ENCODE measurements at regions not wholly inside any gene's neighbourhood (a gene's known extent, or its start where the extent isn't known, plus 50 kb on each side); places are given as distances from the start of the nearest gene placed in this dataset.

- H3K27me3 ChIP-seq (ENCODE audit: control insufficient read depth, insufficient read depth, low read length): no peaks in the 10 kb centered on the region
- TF ChIP-seq, protein P1, sequence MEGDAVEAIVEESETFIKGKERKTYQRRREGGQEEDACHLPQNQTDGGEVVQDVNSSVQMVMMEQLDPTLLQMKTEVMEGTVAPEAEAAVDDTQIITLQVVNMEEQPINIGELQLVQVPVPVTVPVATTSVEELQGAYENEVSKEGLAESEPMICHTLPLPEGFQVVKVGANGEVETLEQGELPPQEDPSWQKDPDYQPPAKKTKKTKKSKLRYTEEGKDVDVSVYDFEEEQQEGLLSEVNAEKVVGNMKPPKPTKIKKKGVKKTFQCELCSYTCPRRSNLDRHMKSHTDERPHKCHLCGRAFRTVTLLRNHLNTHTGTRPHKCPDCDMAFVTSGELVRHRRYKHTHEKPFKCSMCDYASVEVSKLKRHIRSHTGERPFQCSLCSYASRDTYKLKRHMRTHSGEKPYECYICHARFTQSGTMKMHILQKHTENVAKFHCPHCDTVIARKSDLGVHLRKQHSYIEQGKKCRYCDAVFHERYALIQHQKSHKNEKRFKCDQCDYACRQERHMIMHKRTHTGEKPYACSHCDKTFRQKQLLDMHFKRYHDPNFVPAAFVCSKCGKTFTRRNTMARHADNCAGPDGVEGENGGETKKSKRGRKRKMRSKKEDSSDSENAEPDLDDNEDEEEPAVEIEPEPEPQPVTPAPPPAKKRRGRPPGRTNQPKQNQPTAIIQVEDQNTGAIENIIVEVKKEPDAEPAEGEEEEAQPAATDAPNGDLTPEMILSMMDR (IDR thresholded peaks at IDR 0.05; ENCODE audit: insufficient read depth, low read depth, low read length): no peak
- no peak for DNase-seq (ENCODE audit: low read depth)
- H3K4me3 ChIP-seq (ENCODE audit: low read depth, low read length): no peak overlapping the region
- POLR2A ChIA-PET: no interaction called here
- no peaks in the 10 kb centered on the region for H3K36me3 ChIP-seq (ENCODE audit: control insufficient read depth, insufficient read depth, low read length)
- CTCF ChIA-PET: no interaction called here
Observed at GRCh38 chr10:57884965-57885617, 382.6 kb downstream of the IPMK start.

DNA sequence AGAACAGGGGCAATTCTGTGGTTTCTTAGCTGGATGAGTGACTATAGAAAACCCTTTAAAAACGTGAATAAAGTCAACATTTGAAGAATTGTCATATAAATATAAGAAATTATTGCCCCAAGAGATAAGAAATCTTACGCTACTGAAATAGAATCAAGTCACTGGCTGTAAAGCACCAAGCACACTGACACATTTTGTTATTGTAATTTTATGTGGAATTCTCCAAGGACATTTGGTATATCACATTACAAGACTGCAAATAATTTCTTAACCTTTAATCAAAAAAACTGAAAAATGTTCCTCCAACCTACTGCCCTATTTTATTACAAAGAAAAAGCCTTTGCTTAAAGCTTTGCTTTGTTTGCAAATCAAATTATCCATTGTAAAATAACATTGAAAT, 383.3 kb downstream of the IPMK start:
- ChIA-PET CTCF (no interaction called here), POLR2A (no interaction called here)
- TF ChIP-seq, protein P1 (IDR thresholded peaks at IDR 0.05; ENCODE audit: insufficient read depth, low read depth, low read length): no peak
- no peak for DNase-seq (ENCODE audit: low read depth)
- Histone ChIP-seq H3K27me3 (ENCODE audit: control insufficient read depth, insufficient read depth, low read length) (no peaks in the 10 kb centered on the region), H3K36me3 (ENCODE audit: control insufficient read depth, insufficient read depth, low read length) (no peaks in the 10 kb centered on the region), H3K4me3 (ENCODE audit: low read depth, low read length) (no peak overlapping the region)

DNA sequence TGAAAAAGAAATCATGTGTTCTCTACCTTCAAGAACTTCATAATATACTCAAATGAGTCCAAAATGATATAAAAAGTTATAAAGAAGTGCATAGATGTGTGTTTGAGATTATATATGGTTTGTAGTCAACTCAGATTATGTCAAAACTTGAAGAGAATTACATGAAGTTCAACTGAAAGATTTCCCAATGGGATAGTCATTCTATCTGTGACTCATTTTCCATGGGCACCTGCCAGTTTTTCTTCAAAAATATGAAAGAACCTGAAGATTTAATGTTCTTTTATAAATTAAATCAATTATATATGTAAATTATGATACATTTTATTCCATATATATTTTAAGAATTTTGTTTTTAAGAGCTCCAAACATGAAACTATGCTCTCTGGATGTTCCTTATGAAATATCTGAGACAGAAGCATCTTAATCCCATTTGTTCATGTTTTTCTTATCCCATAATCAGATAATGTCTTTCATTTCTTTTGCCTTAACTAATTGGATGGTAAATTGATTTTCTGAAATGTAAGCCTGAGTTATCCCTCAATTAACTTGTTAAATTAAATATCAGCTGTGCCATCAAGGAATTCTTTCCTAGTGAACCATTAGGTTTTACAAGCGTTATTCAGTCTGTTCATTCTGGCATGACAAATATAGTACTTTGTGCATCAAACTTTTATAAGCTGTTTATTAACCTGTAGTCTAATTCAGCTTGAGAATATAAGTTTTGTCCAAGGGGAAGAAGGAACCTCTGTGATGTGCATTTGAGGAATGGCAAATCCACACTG, 387.1 kb downstream of the IPMK start:
- POLR2A ChIA-PET: no interaction called here

DNA sequence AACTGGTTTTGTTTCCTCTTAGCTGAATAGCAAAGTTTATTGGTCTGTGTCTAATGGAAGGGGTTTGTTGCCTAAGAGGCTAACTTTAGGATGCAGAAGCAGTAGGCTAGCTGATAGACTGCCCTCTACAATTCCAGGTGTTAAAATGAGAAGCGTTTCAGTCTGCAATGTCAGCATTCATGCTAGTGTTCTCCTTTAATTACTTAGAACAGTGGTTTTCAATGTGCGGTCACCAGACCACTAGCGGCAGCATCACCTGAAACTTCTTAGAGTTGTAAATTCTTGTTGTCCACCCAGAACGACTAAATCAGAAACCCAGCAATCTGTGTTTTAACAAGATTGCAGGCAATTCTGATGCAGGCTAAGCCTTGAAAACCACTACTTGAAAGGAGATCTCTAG, 392.9 kb downstream of the IPMK start:
- H3K4me3 ChIP-seq (ENCODE audit: low read depth, low read length): no peak overlapping the region
- POLR2A ChIA-PET: no interaction called here
- no peak for DNase-seq (ENCODE audit: low read depth)
- CTCF ChIA-PET: interaction anchor here (0.7 kb wide), 1 partner anchor 42 kb away, joined by 4 read pairs; no protein-coding TSS in a partner anchor
- no peaks in the 10 kb centered on the region for H3K27me3 ChIP-seq (ENCODE audit: control insufficient read depth, insufficient read depth, low read length)
- no peaks in the 10 kb centered on the region for H3K36me3 ChIP-seq (ENCODE audit: control insufficient read depth, insufficient read depth, low read length)
- TF ChIP-seq, protein P1 (IDR thresholded peaks at IDR 0.05; ENCODE audit: insufficient read depth, low read depth, low read length): no peak

More for the DNA sequence above, 387.1 kb downstream of the IPMK start:
- CTCF ChIA-PET: no interaction called here
- TF ChIP-seq, protein P1 (IDR thresholded peaks at IDR 0.05; ENCODE audit: insufficient read depth, low read depth, low read length): no peak
- Histone ChIP-seq H3K4me3 (ENCODE audit: low read depth, low read length) (no peak overlapping the region), H3K36me3 (ENCODE audit: control insufficient read depth, insufficient read depth, low read length) (no peaks in the 10 kb centered on the region), H3K27me3 (ENCODE audit: control insufficient read depth, insufficient read depth, low read length) (no peaks in the 10 kb centered on the region)
- DNase-seq (ENCODE audit: low read depth): no peak

DNA sequence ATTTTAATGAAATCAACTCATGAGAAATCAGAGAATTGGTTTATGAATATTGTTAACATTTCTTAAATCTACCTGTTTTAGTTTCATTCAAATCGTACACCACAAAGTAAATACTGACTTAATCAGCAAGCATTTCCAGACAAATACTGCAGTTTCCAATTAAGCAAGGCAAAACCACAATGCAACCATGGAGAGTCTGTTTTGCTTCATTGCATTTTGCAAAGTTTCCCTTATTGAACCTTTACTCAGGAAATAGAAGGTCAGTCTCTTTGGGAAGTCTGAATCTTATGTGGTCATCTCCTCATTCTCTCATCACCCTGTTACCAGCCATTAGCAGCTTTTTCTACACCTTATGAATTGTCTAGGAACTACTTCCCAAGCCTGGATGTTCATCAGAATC, 400.5 kb downstream of the IPMK start:
- H3K4me3 ChIP-seq (ENCODE audit: low read depth, low read length): no peak overlapping the region
- POLR2A ChIA-PET: no interaction called here
- DNase-seq (ENCODE audit: low read depth): no peak
- H3K36me3 ChIP-seq (ENCODE audit: control insufficient read depth, insufficient read depth, low read length): no peaks in the 10 kb centered on the region
- CTCF ChIA-PET: interaction anchor here (0.6 kb wide), 1 partner anchor 190 kb away, joined by 3 read pairs; no protein-coding TSS in a partner anchor
- no peaks in the 10 kb centered on the region for H3K27me3 ChIP-seq (ENCODE audit: control insufficient read depth, insufficient read depth, low read length)
- TF ChIP-seq, protein P1 (IDR thresholded peaks at IDR 0.05; ENCODE audit: insufficient read depth, low read depth, low read length): no peak
